ENCODE measurements at regions not wholly inside any gene's neighbourhood (a gene's known extent, or its start where the extent isn't known, plus 50 kb on each side); places are given as distances from the start of the nearest gene placed in this dataset.

DNA sequence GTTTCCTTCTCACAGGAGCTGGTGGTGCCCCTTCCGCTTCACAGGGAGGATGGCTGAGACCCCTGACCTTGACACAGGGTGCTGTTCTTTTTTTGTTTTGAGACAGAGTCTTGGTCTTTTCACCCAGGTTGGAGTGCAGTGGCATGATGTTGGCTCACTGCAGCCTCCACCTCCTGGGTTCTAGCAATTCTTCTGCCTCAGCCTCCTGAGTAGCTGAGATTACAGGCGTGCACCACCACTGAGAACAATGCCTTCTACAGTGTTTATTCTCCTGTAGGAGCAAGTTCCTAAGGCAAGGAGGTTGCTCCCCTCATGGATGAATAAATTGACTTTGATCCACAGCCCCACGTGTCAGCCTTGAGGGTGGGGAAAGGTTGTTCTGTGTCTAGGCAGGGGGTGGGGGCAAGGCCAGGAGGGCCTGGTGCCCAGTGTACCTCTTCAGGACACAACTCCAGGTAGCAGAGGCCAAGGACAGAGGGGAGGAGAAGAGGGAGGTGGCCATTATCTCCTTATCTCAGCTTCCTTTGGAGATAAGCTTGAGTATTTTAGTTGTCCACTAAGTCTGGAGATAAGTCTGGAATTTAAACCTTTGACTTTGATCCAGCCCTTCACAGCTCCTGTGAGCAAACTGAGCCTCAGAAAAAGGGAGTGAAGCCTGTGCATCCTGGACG is 159.4 kb downstream of the SEC14L1 start (continued):
- TF ChIP-seq, protein P1, sequence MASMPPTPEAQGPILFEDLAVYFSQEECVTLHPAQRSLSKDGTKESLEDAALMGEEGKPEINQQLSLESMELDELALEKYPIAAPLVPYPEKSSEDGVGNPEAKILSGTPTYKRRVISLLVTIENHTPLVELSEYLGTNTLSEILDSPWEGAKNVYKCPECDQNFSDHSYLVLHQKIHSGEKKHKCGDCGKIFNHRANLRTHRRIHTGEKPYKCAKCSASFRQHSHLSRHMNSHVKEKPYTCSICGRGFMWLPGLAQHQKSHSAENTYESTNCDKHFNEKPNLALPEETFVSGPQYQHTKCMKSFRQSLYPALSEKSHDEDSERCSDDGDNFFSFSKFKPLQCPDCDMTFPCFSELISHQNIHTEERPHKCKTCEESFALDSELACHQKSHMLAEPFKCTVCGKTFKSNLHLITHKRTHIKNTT (CRISPR knock-in tag; IDR thresholded peaks at IDR 0.05) = no peak
- TF ChIP-seq ZNF644 (CRISPR knock-in tag; IDR thresholded peaks at IDR 0.05; ENCODE audit: low read depth) (no peak), ERF (CRISPR knock-in tag; IDR thresholded peaks at IDR 0.05) (peak; percentile 64), NR3C1 (CRISPR knock-in tag; IDR thresholded peaks at IDR 0.05) (no peak), ZNF207 (IDR thresholded peaks at IDR 0.05; ENCODE audit: borderline replicate concordance) (no peak), KMT2A (CRISPR knock-in tag; IDR thresholded peaks at IDR 0.05) (peak; percentile 63; the same call in 1 of the 2 replicates), ZSCAN21 (CRISPR knock-in tag; IDR thresholded peaks at IDR 0.05; ENCODE audit: borderline replicate concordance) (0 out of 2 replicates have a peak, but pooled peaks have one; percentile 51), MIXL1 (CRISPR knock-in tag; IDR thresholded peaks at IDR 0.05) (peak; percentile 40; the same call in 1 of the 2 replicates), CHD2 (IDR thresholded peaks at IDR 0.05; ENCODE audit: low read depth, low read length) (no peak), GFI1 (CRISPR knock-in tag; IDR thresholded peaks at IDR 0.05; ENCODE audit: borderline replicate concordance) (peak; percentile 75), NFYC (CRISPR knock-in tag; IDR thresholded peaks at IDR 0.05) (no peak), KAT7 (CRISPR knock-in tag; IDR thresholded peaks at IDR 0.05; ENCODE audit: borderline replicate concordance) (0 out of 2 replicates have a peak, but pooled peaks have one; percentile 46), ZNF33B (CRISPR knock-in tag; IDR thresholded peaks at IDR 0.05) (no peak), GATAD1 (CRISPR knock-in tag; IDR thresholded peaks at IDR 0.05) (0 out of 2 replicates have a peak, but pooled peaks have one; percentile 40), ZNF232 (CRISPR knock-in tag; IDR thresholded peaks at IDR 0.05; ENCODE audit: borderline replicate concordance) (no peak), ZMYM3 (CRISPR knock-in tag; IDR thresholded peaks at IDR 0.05) (peak; percentile 55; the same call in 1 of the 2 replicates), KAT2B (IDR thresholded peaks at IDR 0.05; ENCODE audit: borderline replicate concordance, low read depth, low read length) (no peak), ZNF678 (CRISPR knock-in tag; IDR thresholded peaks at IDR 0.05) (no peak), ESRRA (CRISPR knock-in tag; IDR thresholded peaks at IDR 0.05; ENCODE audit: low read depth) (0 out of 2 replicates have a peak, but pooled peaks have one; percentile 21), XBP1 (CRISPR knock-in tag; IDR thresholded peaks at IDR 0.05) (no peak), ZNF766 (CRISPR knock-in tag; IDR thresholded peaks at IDR 0.05; ENCODE audit: borderline replicate concordance) (no peak)
- TF ChIP-seq, protein P2, sequence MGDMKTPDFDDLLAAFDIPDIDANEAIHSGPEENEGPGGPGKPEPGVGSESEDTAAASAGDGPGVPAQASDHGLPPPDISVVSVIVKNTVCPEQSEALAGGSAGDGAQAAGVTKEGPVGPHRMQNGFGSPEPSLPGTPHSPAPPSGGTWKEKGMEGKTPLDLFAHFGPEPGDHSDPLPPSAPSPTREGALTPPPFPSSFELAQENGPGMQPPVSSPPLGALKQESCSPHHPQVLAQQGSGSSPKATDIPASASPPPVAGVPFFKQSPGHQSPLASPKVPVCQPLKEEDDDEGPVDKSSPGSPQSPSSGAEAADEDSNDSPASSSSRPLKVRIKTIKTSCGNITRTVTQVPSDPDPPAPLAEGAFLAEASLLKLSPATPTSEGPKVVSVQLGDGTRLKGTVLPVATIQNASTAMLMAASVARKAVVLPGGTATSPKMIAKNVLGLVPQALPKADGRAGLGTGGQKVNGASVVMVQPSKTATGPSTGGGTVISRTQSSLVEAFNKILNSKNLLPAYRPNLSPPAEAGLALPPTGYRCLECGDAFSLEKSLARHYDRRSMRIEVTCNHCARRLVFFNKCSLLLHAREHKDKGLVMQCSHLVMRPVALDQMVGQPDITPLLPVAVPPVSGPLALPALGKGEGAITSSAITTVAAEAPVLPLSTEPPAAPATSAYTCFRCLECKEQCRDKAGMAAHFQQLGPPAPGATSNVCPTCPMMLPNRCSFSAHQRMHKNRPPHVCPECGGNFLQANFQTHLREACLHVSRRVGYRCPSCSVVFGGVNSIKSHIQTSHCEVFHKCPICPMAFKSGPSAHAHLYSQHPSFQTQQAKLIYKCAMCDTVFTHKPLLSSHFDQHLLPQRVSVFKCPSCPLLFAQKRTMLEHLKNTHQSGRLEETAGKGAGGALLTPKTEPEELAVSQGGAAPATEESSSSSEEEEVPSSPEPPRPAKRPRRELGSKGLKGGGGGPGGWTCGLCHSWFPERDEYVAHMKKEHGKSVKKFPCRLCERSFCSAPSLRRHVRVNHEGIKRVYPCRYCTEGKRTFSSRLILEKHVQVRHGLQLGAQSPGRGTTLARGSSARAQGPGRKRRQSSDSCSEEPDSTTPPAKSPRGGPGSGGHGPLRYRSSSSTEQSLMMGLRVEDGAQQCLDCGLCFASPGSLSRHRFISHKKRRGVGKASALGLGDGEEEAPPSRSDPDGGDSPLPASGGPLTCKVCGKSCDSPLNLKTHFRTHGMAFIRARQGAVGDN (CRISPR knock-in tag; IDR thresholded peaks at IDR 0.05) = peak; percentile 55
- TF ChIP-seq, protein P3, sequence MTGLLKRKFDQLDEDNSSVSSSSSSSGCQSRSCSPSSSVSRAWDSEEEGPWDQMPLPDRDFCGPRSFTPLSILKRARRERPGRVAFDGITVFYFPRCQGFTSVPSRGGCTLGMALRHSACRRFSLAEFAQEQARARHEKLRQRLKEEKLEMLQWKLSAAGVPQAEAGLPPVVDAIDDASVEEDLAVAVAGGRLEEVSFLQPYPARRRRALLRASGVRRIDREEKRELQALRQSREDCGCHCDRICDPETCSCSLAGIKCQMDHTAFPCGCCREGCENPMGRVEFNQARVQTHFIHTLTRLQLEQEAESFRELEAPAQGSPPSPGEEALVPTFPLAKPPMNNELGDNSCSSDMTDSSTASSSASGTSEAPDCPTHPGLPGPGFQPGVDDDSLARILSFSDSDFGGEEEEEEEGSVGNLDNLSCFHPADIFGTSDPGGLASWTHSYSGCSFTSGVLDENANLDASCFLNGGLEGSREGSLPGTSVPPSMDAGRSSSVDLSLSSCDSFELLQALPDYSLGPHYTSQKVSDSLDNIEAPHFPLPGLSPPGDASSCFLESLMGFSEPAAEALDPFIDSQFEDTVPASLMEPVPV (CRISPR knock-in tag; IDR thresholded peaks at IDR 0.05) = no peak
- TF ChIP-seq, protein P4, sequence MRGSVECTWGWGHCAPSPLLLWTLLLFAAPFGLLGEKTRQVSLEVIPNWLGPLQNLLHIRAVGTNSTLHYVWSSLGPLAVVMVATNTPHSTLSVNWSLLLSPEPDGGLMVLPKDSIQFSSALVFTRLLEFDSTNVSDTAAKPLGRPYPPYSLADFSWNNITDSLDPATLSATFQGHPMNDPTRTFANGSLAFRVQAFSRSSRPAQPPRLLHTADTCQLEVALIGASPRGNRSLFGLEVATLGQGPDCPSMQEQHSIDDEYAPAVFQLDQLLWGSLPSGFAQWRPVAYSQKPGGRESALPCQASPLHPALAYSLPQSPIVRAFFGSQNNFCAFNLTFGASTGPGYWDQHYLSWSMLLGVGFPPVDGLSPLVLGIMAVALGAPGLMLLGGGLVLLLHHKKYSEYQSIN (CRISPR knock-in tag; IDR thresholded peaks at IDR 0.05; ENCODE audit: borderline replicate concordance) = no peak

Measured in HepG2 (cell line).